GM19240 (cell line): ENCODE measurements at regions not wholly inside any gene's neighbourhood (a gene's known extent, or its start where the extent isn't known, plus 50 kb on each side); places are given as distances from the start of the nearest gene placed in this dataset.

Experiments used
- DNase-seq: peaks from one replicate; pipeline ENCODE4 v3.0.0; 2011; ENCODE audit warnings: low spot score; ENCODE audit not compliant: insufficient read length

GRCh38 chr9:71589612-71590011 lies 178.7 kb downstream of the CEMIP2 start:
- no peak for DNase-seq

- DNase-seq = no peak
These were observed 180.5 kb downstream of the CEMIP2 start for GRCh38 chr9:71587576-71588362.

- no peak for DNase-seq
These were observed 184.5 kb downstream of the CEMIP2 start for GRCh38 chr9:71583792-71584191.

DNA sequence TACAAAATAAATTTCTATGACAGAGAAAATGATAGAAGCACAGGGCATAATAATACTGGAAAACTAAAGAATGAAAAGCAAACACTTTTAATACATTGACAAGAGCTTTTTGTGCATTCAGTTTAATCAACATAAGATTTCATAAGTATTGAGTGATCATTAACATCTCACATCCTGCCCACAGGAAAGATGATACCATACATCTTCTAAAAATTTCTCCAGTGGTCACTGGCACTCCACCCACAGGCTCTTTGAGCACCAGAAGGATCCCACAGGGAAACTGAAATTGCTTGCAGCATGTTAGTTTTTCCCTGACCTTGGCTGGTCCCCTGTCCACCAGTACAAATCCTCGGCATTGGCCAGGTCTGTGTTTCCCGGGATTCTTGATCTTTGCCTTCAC lies 186.0 kb downstream of the CEMIP2 start:
- DNase-seq = no peak

DNA sequence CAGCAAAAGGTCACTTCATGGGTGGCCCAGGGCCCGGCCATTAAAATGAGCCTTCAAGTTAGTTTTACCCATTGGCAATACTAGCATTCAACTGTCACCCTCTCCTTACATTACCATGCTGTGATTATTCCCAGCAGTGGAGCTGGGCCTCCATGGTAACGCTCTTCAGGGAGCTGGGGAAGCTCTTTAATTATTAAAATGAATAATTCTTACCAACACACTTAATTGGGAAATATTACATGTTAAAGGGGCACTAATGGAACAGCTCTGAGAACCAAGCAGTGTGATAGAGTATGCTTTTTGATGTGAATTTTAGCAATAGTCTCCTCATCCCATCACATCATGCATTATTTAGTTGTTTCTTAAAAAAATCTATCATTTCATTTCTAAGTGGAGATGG lies 187.2 kb downstream of the CEMIP2 start:
- no peak for DNase-seq

DNA sequence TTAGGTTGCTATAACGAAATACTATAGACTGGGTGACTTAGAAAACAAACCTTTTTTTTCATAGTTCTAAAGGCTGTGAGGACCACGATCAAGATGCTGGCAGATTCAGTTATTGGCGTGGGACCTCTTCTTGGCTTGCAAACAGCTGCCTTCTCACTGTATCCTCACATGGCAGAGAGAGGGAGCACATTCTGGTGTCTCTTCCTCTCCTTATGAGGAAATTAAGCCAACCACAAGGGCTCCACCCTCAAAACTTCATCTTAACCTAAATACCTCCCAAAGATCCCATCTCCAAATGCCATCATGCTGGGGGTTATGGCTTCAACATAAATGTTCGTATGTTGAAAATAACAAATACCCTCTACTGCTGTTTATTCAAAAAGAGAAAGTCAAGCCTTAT lies 197.1 kb downstream of the CEMIP2 start:
- no peak for DNase-seq

GRCh38 chr9:71567890-71568289 lies 200.4 kb downstream of the CEMIP2 start:
- no peak for DNase-seq

DNA sequence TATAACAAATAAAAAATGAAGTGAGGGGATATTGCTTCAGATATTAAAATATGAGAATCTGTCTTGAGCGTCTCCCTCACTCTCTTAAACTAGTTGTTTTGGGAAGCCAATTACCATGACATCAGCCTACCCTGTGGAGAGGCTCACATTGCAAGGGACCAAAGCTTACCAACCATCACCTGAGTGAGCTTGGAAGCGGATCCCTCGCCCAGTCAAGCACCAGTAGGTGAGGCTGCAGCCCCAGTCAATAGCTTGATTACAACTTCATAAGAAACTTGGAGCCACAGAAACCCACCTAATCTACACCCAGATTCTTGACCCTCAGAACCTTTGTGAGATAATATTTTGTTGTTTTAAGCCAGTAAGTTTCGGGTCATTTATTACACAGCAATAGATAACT lies 206.2 kb downstream of the CEMIP2 start:
- DNase-seq = no peak

DNA sequence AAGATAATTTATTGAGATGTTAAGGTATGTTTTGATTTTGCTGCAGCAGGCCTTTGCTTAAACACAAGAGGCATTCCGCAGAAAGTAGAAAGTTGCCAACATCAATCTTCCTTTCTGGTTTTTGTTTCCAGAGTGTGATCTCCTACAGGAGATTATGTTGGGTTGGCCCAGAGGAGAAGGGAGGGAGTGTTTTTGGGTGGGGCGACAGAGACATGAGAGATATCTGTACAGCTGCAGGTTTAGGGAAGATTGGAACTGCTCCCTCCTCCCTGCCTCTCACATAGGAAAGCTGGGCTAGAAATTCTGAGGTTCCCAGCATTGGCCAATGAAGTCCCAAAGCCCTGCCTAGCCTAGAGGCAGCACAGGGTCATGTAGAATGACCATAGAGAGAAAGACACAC lies 211.0 kb downstream of the CEMIP2 start:
- DNase-seq = no peak

DNA sequence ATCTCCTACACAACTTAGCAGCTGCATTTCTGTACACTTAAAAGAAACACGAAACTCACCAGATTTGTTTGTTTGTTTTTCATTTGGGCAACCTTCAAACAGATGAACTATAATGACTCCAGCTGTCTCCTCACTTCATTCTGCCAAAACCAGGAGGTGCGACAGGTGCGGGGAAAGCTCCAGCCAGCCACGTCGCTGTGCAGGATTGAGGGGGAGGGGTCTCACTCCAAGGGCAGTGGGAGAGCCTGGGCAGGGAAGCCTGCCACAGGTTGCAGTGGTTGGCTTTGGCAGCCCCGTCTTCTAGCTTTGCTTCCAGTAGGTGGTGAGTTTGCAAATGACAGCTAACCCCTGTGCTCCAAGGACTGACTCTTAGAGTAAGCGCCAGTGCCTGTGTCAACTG lies 215.8 kb downstream of the CEMIP2 start:
- no peak for DNase-seq

DNA sequence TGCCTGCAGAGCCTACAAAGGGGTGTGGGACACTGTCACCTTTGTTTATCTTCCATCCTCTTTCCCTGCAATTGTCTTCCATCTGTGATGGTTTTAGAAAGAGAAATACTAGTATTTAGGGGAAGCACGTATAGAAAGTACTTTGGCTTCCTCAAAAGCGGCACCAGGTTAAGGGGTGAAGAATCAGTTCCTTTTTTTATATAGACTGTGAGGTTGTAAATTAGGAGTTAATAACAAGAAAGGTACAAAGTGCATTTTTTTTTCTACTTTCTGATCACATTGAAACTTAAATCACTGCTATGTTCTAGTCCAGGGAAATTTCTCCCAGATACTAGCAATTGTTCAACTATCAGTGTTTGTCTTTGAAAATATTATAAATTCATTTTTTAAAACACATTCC lies 219.3 kb downstream of the CEMIP2 start:
- DNase-seq = no peak

DNA sequence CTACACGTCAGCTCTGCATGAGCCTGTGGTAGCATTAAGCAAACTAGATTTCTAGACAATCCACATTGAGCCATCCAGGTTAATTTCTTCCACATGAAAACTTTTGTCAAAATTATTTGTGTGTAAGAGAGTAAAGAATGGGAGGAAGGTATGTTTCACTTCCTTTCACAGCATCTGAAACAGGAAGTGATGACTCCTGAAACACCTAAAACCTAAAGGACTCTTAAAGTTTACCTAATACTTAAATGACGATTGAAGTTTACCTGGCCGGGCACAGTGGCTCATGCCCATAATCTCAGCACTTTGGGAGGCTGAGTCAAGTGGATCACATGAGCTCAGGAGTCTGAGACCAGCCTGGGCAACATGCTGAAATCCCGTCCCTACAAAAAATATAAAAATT lies 223.8 kb downstream of the CEMIP2 start:
- no peak for DNase-seq

DNA sequence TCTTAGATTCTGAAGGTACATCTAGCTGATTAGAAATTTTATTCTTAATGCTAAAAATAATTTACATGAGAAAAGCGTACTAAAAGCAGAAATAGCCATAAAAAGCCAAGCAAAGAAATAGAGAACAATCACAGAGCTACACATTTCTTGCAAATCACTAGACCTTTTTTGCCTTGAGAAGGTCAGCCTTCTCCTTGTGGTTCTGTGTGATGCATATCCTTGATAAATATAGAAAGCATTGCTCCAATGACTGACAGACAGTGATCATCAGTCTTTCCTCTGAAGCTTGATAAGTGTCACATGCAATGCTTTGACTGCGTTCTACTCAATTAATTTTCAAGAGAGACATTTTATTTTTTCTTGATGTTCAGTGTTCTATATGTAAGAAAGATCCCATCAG lies 226.9 kb downstream of the CEMIP2 start:
- DNase-seq = no peak

- DNase-seq = no peak
These were observed 243.2 kb downstream of the CEMIP2 start for GRCh38 chr9:71524996-71525580.

DNA sequence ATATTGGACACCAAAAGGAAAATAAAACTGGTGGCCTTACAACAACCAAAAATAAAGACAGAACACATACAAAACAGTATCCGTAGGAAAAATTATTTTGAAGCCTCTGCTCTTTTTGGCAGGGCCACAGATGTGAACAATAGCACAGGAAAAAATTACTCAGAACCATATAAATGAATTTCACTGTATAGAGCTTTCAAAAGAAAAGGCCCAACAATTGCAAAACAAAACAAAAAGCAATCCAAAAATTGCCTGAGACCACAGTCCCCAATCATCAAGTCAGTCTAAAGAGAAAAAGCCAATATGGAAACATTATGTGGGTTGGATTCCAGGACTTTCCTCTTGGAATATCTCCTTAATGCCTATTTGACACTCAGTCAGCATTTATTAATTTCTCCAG lies 243.8 kb downstream of the CEMIP2 start:
- no peak for DNase-seq

- no peak for DNase-seq
These were observed 247.2 kb downstream of the CEMIP2 start for GRCh38 chr9:71521132-71521531.

DNA sequence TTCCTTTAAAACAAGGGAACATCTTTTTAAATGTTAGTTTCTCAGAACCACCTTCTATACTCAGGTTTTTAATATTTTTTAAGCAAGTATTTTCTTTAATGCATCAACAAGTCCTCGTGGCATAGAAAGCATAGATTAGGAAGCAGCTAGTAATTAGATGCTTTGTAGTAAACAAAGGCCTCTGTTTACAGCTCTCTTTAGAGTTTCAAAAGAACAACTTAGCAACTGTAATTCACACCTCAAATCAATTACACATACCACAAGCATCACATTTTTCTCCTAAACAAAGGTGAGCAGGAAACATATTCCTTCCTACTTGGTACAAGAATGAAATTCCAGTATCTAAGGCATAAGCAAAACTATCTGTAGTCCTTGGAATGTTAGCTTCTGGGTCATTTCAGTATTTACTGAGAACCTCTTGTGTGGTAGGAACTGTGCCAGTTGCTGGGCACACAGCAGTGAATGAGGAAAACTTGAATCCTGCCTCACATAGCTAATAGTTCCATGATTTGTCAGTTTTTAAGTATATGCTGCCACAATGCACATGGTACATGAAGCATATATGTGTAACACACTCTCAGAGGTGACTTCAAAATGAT lies 249.1 kb downstream of the CEMIP2 start:
- DNase-seq = no peak

DNA sequence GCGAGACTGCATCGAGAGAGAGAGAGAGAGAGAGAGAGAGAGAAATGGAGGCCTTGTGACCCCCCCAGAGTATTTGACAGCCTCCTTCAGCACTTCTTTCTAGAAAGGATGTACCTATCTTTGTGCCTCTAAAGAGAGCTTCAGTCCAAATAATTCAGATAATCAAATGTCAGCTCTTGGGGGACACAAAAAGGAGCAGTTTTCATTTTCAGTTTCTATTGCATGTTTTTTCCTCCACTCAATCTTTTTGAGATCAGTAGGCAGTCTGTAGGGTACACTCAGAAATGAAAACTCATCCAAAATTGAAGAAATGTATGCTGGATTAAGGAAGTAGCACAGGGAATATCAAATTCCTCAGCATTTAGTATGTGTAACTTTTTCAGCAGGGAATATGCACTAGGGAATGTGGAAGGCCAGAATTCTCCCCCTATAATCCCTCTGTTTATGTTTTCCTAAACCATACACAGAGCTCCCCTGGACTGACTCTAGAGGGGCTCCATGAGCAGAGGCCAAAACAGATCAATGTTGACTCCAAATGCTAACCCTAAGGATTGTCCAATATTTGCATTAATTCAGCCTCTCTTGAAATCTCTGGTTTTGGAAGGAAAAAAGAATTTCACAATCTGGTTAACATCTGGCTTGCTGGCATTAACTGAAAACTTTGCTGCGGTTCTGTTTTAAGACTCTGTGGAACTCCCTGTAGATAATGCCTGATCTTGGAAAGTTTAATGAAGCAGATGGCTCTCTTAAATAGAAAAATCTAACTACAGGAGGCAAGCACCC lies 250.1 kb downstream of the CEMIP2 start:
- no peak for DNase-seq

GRCh38 chr9:71515626-71516025 lies 252.7 kb downstream of the CEMIP2 start:
- no peak for DNase-seq

DNA sequence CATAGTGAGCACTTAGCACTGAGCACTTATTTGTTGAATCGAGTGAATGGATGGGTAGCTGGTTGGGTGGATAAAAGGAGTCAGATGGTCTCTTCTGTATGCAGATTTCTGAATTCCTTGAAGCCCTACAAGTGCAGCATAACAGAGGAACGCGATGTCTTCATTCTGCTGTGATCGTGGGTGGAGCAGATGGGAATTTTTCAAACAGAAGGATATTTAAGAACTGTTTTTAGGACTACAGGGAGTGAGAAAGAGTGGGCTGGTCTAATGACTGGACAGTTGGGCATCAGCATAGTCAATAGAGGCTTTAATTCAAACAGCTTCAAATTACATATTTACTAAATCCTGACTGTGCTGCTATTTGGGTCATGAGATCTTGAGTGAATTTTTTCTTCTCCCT lies 253.2 kb downstream of the CEMIP2 start:
- DNase-seq = no peak

GRCh38 chr9:71514344-71514975 lies 253.9 kb downstream of the CEMIP2 start:
- DNase-seq = no peak

DNA sequence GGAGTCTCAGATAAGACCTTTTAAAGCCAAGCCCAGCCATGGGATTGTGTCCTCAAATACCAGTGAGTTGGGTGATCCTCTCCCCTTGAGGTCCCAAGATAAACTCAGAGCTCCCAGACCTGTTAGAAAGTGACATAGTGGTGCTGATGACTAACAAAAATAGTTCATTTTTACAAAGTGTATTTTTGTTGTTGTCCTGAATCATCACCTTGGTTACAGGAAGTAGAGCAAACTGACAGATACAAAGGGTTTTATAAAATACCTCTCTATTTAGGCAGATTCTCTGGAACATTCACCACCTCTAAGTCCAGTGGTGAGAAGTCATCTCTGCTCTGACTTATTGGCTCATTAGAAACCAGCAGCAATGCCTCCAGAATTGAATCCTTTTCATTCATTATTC lies 259.3 kb downstream of the CEMIP2 start:
- DNase-seq = no peak
